IPS DF 6.9 (cell line): ENCODE measurements at regions not wholly inside any gene's neighbourhood (a gene's known extent, or its start where the extent isn't known, plus 50 kb on each side); places are given as distances from the start of the nearest gene placed in this dataset.

Experiments used
- DNase-seq: peaks from one replicate; pipeline ENCODE4 v3.0.0-alpha.2; 2013; ENCODE audit warnings: low read depth, low spot score
- H3K27ac ChIP-seq: one replicate; pipeline ENCODE4 v1.5.1; 2013; ENCODE audit warnings: low read length, control low read depth
- H3K27me3 ChIP-seq: 2 replicates; pipeline ENCODE4 v1.6.1; 2013; ENCODE audit warnings: mild to moderate bottlenecking, low read length; ENCODE audit not compliant: control insufficient read depth, insufficient read depth
- H3K36me3 ChIP-seq: 2 replicates; pipeline ENCODE4 v1.6.1; 2013; ENCODE audit warnings: low read length; ENCODE audit not compliant: control insufficient read depth, insufficient read depth
- H3K4me1 ChIP-seq: 2 replicates; pipeline ENCODE4 v1.6.1; 2013; ENCODE audit warnings: low read length; ENCODE audit not compliant: control insufficient read depth, insufficient read depth
- H3K4me3 ChIP-seq: 2 replicates; pipeline ENCODE4 v1.5.1; 2013; ENCODE audit warnings: mild to moderate bottlenecking, low read length
- H3K9me3 ChIP-seq: 2 replicates; pipeline ENCODE4 v1.6.1; 2013; ENCODE audit warnings: low read length, inconsistent platforms; ENCODE audit not compliant: control insufficient read depth, insufficient read depth
- WGBS: extraction: QIAGEN DNeasy Blood & Tissue Kit; methylation state at CpG from one replicate; pipeline ENCODE4 v1.1.7; 2013; ENCODE audit warnings: mixed read lengths, missing lambda C conversion rate; ENCODE audit not compliant: insufficient read length, insufficient coverage; 5-methylcytosine and 5-hydroxymethylcytosine counted together

GRCh38 chr9:105886136-105886535, 191.8 kb downstream of the TMEM38B start:
- Histone ChIP-seq H3K9me3 (no peaks in the 10 kb centered on the region), H3K4me3 (no peak overlapping the region), H3K4me1 (peaks cover 2% of the 10 kb centered on the region; the same call in 1 of the 2 replicates), H3K27me3 (no peaks in the 10 kb centered on the region; the same call in 1 of the 2 replicates), H3K27ac (no peak overlapping the region), H3K36me3 (no peaks in the 10 kb centered on the region)
- no CpG with 5 or more reads among the region's 3 CpGs for WGBS
- no peak for DNase-seq

GRCh38 chr9:105887679-105888078, 193.3 kb downstream of the TMEM38B start:
- no peaks in the 10 kb centered on the region; the same call in 1 of the 2 replicates for H3K27me3 ChIP-seq
- no peak overlapping the region for H3K27ac ChIP-seq
- H3K36me3 ChIP-seq = no peaks in the 10 kb centered on the region
- no peak for DNase-seq
- no peaks in the 10 kb centered on the region for H3K9me3 ChIP-seq
- WGBS = no CpG with 5 or more reads among the region's 2 CpGs
- H3K4me3 ChIP-seq = no peak overlapping the region
- H3K4me1 ChIP-seq = peaks cover 2% of the 10 kb centered on the region; the same call in 1 of the 2 replicates

- H3K27me3 ChIP-seq = no peaks in the 10 kb centered on the region; the same call in 1 of the 2 replicates
- no peaks in the 10 kb centered on the region for H3K9me3 ChIP-seq
- H3K36me3 ChIP-seq = no peaks in the 10 kb centered on the region
- H3K27ac ChIP-seq = no peak overlapping the region
- no CpG with 5 or more reads among the region's 5 CpGs for WGBS
- DNase-seq = no peak
- H3K4me3 ChIP-seq = no peak overlapping the region
- peaks cover 2% of the 10 kb centered on the region; the same call in 1 of the 2 replicates for H3K4me1 ChIP-seq
Observed at GRCh38 chr9:105890046-105890822, 195.9 kb downstream of the TMEM38B start.

GRCh38 chr9:105900123-105900522, 205.8 kb downstream of the TMEM38B start:
- DNase-seq = no peak
- H3K4me1 ChIP-seq = no peaks in the 10 kb centered on the region
- no peak overlapping the region for H3K27ac ChIP-seq
- no peaks in the 10 kb centered on the region for H3K9me3 ChIP-seq
- H3K27me3 ChIP-seq = no peaks in the 10 kb centered on the region
- no peaks in the 10 kb centered on the region for H3K36me3 ChIP-seq
- H3K4me3 ChIP-seq = no peak overlapping the region
- WGBS = no CpG with 5 or more reads among the region's 5 CpGs

GRCh38 chr9:105901514-105902109, 207.3 kb downstream of the TMEM38B start:
- DNase-seq = no peak
- Histone ChIP-seq H3K4me1 (no peaks in the 10 kb centered on the region), H3K4me3 (no peak overlapping the region), H3K9me3 (no peaks in the 10 kb centered on the region), H3K27ac (no peak overlapping the region), H3K36me3 (no peaks in the 10 kb centered on the region), H3K27me3 (no peaks in the 10 kb centered on the region)
- WGBS = no CpG with 5 or more reads among the region's 4 CpGs

GRCh38 chr9:105908069-105908468, 213.7 kb downstream of the TMEM38B start:
- no peaks in the 10 kb centered on the region for H3K36me3 ChIP-seq
- no peaks in the 10 kb centered on the region for H3K27me3 ChIP-seq
- H3K4me1 ChIP-seq = peaks cover 9% of the 10 kb centered on the region; the same call in 1 of the 2 replicates
- no peak overlapping the region for H3K4me3 ChIP-seq
- no peaks in the 10 kb centered on the region for H3K9me3 ChIP-seq
- no peak overlapping the region for H3K27ac ChIP-seq
- no peak for DNase-seq
- WGBS = no CpG with 5 or more reads among the region's 2 CpGs

- Histone ChIP-seq H3K36me3 (no peaks in the 10 kb centered on the region), H3K9me3 (no peaks in the 10 kb centered on the region), H3K27ac (peak overlapping the region; percentile 20), H3K4me3 (no peak overlapping the region), H3K4me1 (peaks cover 9% of the 10 kb centered on the region; the same call in 1 of the 2 replicates), H3K27me3 (no peaks in the 10 kb centered on the region)
- peak; percentile 73 for DNase-seq
- WGBS = no CpG with 5 or more reads among the region's 5 CpGs
Observed at GRCh38 chr9:105911104-105911911, 217.0 kb downstream of the TMEM38B start.

GRCh38 chr9:105912157-105912862, 218.0 kb downstream of the TMEM38B start:
- Histone ChIP-seq H3K27me3 (no peaks in the 10 kb centered on the region), H3K4me3 (no peak overlapping the region), H3K4me1 (peaks cover 9% of the 10 kb centered on the region; the same call in 1 of the 2 replicates), H3K36me3 (no peaks in the 10 kb centered on the region), H3K9me3 (no peaks in the 10 kb centered on the region), H3K27ac (peak overlapping the region; percentile 20)
- DNase-seq = no peak
- no CpG with 5 or more reads among the region's 1 CpG for WGBS

- H3K27me3 ChIP-seq = no peaks in the 10 kb centered on the region
- WGBS = no CpG with 5 or more reads among the region's 8 CpGs
- no peaks in the 10 kb centered on the region for H3K9me3 ChIP-seq
- no peak overlapping the region for H3K27ac ChIP-seq
- DNase-seq = no peak
- H3K4me3 ChIP-seq = no peak overlapping the region
- peaks cover 9% of the 10 kb centered on the region; the same call in 1 of the 2 replicates for H3K4me1 ChIP-seq
- no peaks in the 10 kb centered on the region for H3K36me3 ChIP-seq
Observed at GRCh38 chr9:105912863-105913516, 218.6 kb downstream of the TMEM38B start.
